IMR-90 (cell line): ENCODE measurements at regions not wholly inside any gene's neighbourhood (a gene's known extent, or its start where the extent isn't known, plus 50 kb on each side); places are given as distances from the start of the nearest gene placed in this dataset.

Source experiments
- ATAC-seq: fragments of 200-7000 bp; cut with Tn5 transposase; 2 replicates; pipeline ENCODE4 v1.9.1; 2020; ENCODE audit warnings: low read depth, mild to moderate bottlenecking, moderate library complexity
- BruUV-seq: library from RNA; stranded (reverse); fragments of 400-500 nt; replicated peaks from 2 replicates; lab custom pipeline; 2021; lab: Mats Ljungman, UMichigan
- CTCF ChIA-PET: fragments of 300-600 bp; formaldehyde crosslinking; extraction: SDS; loops from one replicate; lab custom pipeline; 2021; ENCODE audit warnings: antibody characterized with exemption; lab: Yijun Ruan, JAX
- POLR2A ChIA-PET: fragments of 300-600 bp; sonication (Branson Sonifier 250); formaldehyde crosslinking; loops from one replicate; lab custom pipeline; 2022; ENCODE audit warnings: antibody characterized with exemption; ENCODE audit not compliant: unreplicated experiment; lab: Charles Lee
- DNase-seq: peaks from one replicate; pipeline ENCODE4 v3.0.0; 2013
- H2AFZ ChIP-seq: replicated peaks from 2 replicates; pipeline ENCODE3; 2013; ENCODE audit warnings: low read length, mild to moderate bottlenecking; ENCODE audit not compliant: poor library complexity
- H2AK5ac ChIP-seq: 2 replicates; pipeline ENCODE4 v1.6.1; 2013; ENCODE audit warnings: low read depth, low read length, inconsistent platforms
- H2AK9ac ChIP-seq: replicated peaks from 2 replicates; pipeline ENCODE3; 2013; ENCODE audit warnings: mild to moderate bottlenecking, low read depth, low read length, moderate library complexity; ENCODE audit not compliant: poor library complexity
- H2BK120ac ChIP-seq: 2 replicates; pipeline ENCODE4 v1.6.1; 2013; ENCODE audit warnings: low read depth, low read length, inconsistent platforms
- H2BK15ac ChIP-seq: 3 replicates; pipeline ENCODE4 v1.6.1; 2013; ENCODE audit warnings: low read depth, low read length, inconsistent platforms
- H2BK20ac ChIP-seq: 2 replicates; pipeline ENCODE4 v1.6.1; 2013; ENCODE audit warnings: low read depth, mild to moderate bottlenecking, inconsistent platforms, low read length, moderate library complexity
- H2BK5ac ChIP-seq: 2 replicates; pipeline ENCODE4 v1.6.1; 2013; ENCODE audit warnings: mild to moderate bottlenecking, low read depth, low read length, inconsistent platforms; ENCODE audit not compliant: poor library complexity, severe bottlenecking
- H3K14ac ChIP-seq: replicated peaks from 2 replicates; pipeline ENCODE4 v1.6.1; 2013; ENCODE audit warnings: low read depth, low read length, inconsistent platforms
- H3K18ac ChIP-seq: 2 replicates; pipeline ENCODE4 v1.6.1; 2013; ENCODE audit warnings: low read depth, low read length, control low read depth
- H3K23ac ChIP-seq: 2 replicates; pipeline ENCODE4 v1.6.1; 2013; ENCODE audit warnings: low read depth, low read length, inconsistent platforms
- H3K27ac ChIP-seq: 2 replicates; pipeline ENCODE4 v1.5.1; 2013; ENCODE audit warnings: mild to moderate bottlenecking, control low read depth, low read length; ENCODE audit not compliant: insufficient read depth
- H3K27me3 ChIP-seq: 2 replicates; pipeline ENCODE4 v1.6.1; 2013; ENCODE audit warnings: low read length; ENCODE audit not compliant: control insufficient read depth, insufficient read depth
- H3K36me3 ChIP-seq: 2 replicates; pipeline ENCODE4 v1.6.1; 2013; ENCODE audit warnings: low read length, mixed read lengths; ENCODE audit not compliant: control insufficient read depth, insufficient read depth
- H3K4ac ChIP-seq: 2 replicates; pipeline ENCODE4 v1.6.1; 2013; ENCODE audit warnings: low read depth, low read length, inconsistent platforms
- H3K4me1 ChIP-seq: 2 replicates; pipeline ENCODE4 v1.6.1; 2013; ENCODE audit warnings: low read length, mixed read lengths; ENCODE audit not compliant: control insufficient read depth, insufficient read depth
- H3K4me2 ChIP-seq: 2 replicates; pipeline ENCODE4 v1.6.1; 2013; ENCODE audit warnings: low read depth, mild to moderate bottlenecking, control low read depth, low read length, moderate library complexity
- H3K4me3 ChIP-seq: 2 replicates; pipeline ENCODE4 v1.5.1; 2013; ENCODE audit warnings: low read depth, mild to moderate bottlenecking, control low read depth, low read length, moderate library complexity; ENCODE audit not compliant: insufficient read depth
- H3K56ac ChIP-seq: 2 replicates; pipeline ENCODE4 v1.6.1; 2013; ENCODE audit warnings: low read length, inconsistent platforms; ENCODE audit not compliant: insufficient read depth; ENCODE audit errors: extremely low read depth
- H3K79me1 ChIP-seq, 2 experiments: 2 replicates each; pipeline ENCODE4 v1.6.1; 2013; ENCODE audit warnings: low read length in 2 of 2, inconsistent platforms in 1 of 2, low read depth in 1 of 2
- H3K9ac ChIP-seq: 2 replicates; pipeline ENCODE4 v1.6.1; 2013; ENCODE audit warnings: low read depth, low read length, control low read depth
- H3K9me1 ChIP-seq: 2 replicates; pipeline ENCODE4 v1.6.1; 2013; ENCODE audit warnings: low read length, inconsistent platforms; ENCODE audit not compliant: insufficient read depth
- H3K9me3 ChIP-seq: 2 replicates; pipeline ENCODE4 v1.6.1; 2013; ENCODE audit warnings: low read length; ENCODE audit not compliant: control insufficient read depth, insufficient read depth
- H4K20me1 ChIP-seq: 2 replicates; pipeline ENCODE4 v1.6.1; 2013; ENCODE audit warnings: low read length, inconsistent platforms; ENCODE audit not compliant: insufficient read depth
- H4K5ac ChIP-seq: 2 replicates; pipeline ENCODE4 v1.6.1; 2013; ENCODE audit warnings: mild to moderate bottlenecking, low read depth, low read length, control low read depth
- H4K8ac ChIP-seq, 2 experiments: 2 replicates each; pipeline ENCODE4 v1.6.1; 2013; ENCODE audit warnings: low read depth in 2 of 2, low read length in 2 of 2, control low read depth in 1 of 2, inconsistent platforms in 1 of 2
- H4K91ac ChIP-seq: 2 replicates; pipeline ENCODE4 v1.6.1; 2013; ENCODE audit warnings: low read depth, low read length, inconsistent platforms; ENCODE audit not compliant: insufficient read depth
- BHLHE40 ChIP-seq: fragments of 150-350 bp; IDR thresholded peaks from 2 replicates; pipeline ENCODE4 v1.6.1; 2016; ENCODE audit warnings: mild to moderate bottlenecking, low read depth, low read length
- CHD1 ChIP-seq: IDR thresholded peaks from 2 replicates; pipeline ENCODE4 v1.6.1; 2012; ENCODE audit warnings: low read depth, low read length, improper control_type of control experiment
- FOS ChIP-seq: fragments of 150-350 bp; IDR thresholded peaks from 2 replicates; pipeline ENCODE4 v1.6.1; 2016; ENCODE audit warnings: low read depth, low read length
- MAZ ChIP-seq: IDR thresholded peaks from 2 replicates; pipeline ENCODE4 v1.6.1; 2012; ENCODE audit warnings: low read depth, mild to moderate bottlenecking, low read length, improper control_type of control experiment, moderate library complexity, borderline replicate concordance
- MXI1 ChIP-seq: IDR thresholded peaks from 2 replicates; pipeline ENCODE4 v1.6.1; 2012; ENCODE audit warnings: low read depth, mild to moderate bottlenecking, low read length, moderate library complexity, borderline replicate concordance
- NFE2L2 ChIP-seq: fragments of 150-350 bp; IDR thresholded peaks from 2 replicates; pipeline ENCODE4 v1.6.1; 2016; ENCODE audit warnings: low read depth, mild to moderate bottlenecking, low read length
- POLR2A ChIP-seq: IDR thresholded peaks from 2 replicates; pipeline ENCODE4 v1.6.1; 2012; ENCODE audit warnings: mild to moderate bottlenecking, low read depth, low read length
- RAD21 ChIP-seq: IDR thresholded peaks from 2 replicates; pipeline ENCODE4 v1.6.1; 2012; ENCODE audit warnings: low read length, improper control_type of control experiment
- RFX5 ChIP-seq: IDR thresholded peaks from 2 replicates; pipeline ENCODE4 v1.8.0; 2012; ENCODE audit warnings: low read depth, mild to moderate bottlenecking, low read length, moderate library complexity
- SMC3 ChIP-seq: fragments of 150-350 bp; IDR thresholded peaks from 2 replicates; pipeline ENCODE4 v1.6.1; 2016; ENCODE audit warnings: low read depth, mild to moderate bottlenecking, antibody characterized with exemption, low read length, moderate library complexity
- WGBS, 2 experiments: methylation state at CpG; one replicate each; pipeline versions ENCODE4 v1.1.5 to v1.1.7; 2013; ENCODE audit warnings: missing lambda C conversion rate in 2 of 2; ENCODE audit not compliant: insufficient read length in 1 of 2; ENCODE audit errors: extremely low coverage in 2 of 2; 5-methylcytosine and 5-hydroxymethylcytosine counted together
- dilution Hi-C: fragments of 300-500 bp; cut with HindIII; formaldehyde crosslinking; loops from one replicate; pipeline ENCODE4 v1.14.3; 2018; ENCODE audit warnings: low sequenced_read_pairs; ENCODE audit not compliant: unreplicated experiment
- in situ Hi-C: fragments of 300-500 bp; cut with MboI; formaldehyde crosslinking; loops from 3 replicates; pipeline ENCODE4 v1.14.3; 2019; ENCODE audit warnings: low sequenced_read_pairs, inconsistent platforms, mixed read lengths
- intact Hi-C: fragments of 100-400 bp; cut with micrococcal nuclease; formaldehyde crosslinking; loops from 2 replicates; pipeline ENCODE4 v1.10.0; 2022
- TF ChIP-seq, protein P1 (sequence below): fragments of 150-350 bp; IDR thresholded peaks from 2 replicates; pipeline ENCODE4 v1.6.1; 2016; ENCODE audit warnings: low read depth, mild to moderate bottlenecking, low read length, moderate library complexity, borderline replicate concordance
- TF ChIP-seq, protein P2 (sequence below): conservative IDR thresholded peaks from 2 replicates; pipeline ENCODE4 v1.5.1; 2012; ENCODE audit warnings: mild to moderate bottlenecking, low read depth, low read length, improper control_type of control experiment
- TF ChIP-seq, protein P3 (sequence below): fragments of 150-350 bp; IDR thresholded peaks from 2 replicates; pipeline ENCODE4 v1.6.1; 2017; ENCODE audit warnings: mild to moderate bottlenecking, antibody characterized with exemption, low read length, low read depth

DNA sequence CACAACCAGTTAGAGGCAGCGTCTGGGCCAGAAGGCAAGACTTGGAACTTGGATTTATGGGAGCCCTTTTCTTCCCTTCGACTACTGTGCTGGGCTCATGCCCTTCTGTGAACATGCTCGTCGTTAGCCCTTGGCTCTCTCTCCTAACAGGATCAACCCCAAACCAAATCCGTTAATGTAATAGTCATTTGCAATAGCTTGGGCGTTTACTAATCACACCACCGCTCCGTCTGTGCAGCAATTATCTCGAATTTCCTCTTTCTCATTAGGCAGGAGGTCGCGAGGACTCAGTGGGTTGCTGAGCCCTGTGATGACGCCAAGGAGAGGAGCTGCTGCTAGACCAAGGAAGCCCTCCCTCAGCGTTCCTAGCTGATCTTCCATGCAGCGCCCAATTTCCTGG lies 114.7 kb downstream of the ENGASE start:
- no peaks in the 10 kb centered on the region for H3K9me1 ChIP-seq
- H2BK20ac ChIP-seq, result no peak overlapping the region
- no peaks in the 10 kb centered on the region for H3K4me1 ChIP-seq
- TF ChIP-seq RFX5, result no peak
- no peak for TF ChIP-seq FOS
- TF ChIP-seq RAD21, result no peak
- TF ChIP-seq, protein P1, sequence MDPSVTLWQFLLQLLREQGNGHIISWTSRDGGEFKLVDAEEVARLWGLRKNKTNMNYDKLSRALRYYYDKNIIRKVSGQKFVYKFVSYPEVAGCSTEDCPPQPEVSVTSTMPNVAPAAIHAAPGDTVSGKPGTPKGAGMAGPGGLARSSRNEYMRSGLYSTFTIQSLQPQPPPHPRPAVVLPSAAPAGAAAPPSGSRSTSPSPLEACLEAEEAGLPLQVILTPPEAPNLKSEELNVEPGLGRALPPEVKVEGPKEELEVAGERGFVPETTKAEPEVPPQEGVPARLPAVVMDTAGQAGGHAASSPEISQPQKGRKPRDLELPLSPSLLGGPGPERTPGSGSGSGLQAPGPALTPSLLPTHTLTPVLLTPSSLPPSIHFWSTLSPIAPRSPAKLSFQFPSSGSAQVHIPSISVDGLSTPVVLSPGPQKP, result no peak
- TF ChIP-seq, protein P2, sequence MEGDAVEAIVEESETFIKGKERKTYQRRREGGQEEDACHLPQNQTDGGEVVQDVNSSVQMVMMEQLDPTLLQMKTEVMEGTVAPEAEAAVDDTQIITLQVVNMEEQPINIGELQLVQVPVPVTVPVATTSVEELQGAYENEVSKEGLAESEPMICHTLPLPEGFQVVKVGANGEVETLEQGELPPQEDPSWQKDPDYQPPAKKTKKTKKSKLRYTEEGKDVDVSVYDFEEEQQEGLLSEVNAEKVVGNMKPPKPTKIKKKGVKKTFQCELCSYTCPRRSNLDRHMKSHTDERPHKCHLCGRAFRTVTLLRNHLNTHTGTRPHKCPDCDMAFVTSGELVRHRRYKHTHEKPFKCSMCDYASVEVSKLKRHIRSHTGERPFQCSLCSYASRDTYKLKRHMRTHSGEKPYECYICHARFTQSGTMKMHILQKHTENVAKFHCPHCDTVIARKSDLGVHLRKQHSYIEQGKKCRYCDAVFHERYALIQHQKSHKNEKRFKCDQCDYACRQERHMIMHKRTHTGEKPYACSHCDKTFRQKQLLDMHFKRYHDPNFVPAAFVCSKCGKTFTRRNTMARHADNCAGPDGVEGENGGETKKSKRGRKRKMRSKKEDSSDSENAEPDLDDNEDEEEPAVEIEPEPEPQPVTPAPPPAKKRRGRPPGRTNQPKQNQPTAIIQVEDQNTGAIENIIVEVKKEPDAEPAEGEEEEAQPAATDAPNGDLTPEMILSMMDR, result no peak
- no peak for TF ChIP-seq CHD1
- TF ChIP-seq SMC3, result no peak
- TF ChIP-seq, protein P3, sequence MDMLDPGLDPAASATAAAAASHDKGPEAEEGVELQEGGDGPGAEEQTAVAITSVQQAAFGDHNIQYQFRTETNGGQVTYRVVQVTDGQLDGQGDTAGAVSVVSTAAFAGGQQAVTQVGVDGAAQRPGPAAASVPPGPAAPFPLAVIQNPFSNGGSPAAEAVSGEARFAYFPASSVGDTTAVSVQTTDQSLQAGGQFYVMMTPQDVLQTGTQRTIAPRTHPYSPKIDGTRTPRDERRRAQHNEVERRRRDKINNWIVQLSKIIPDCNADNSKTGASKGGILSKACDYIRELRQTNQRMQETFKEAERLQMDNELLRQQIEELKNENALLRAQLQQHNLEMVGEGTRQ, result no peak
- TF ChIP-seq BHLHE40, result no peak
- no peak for TF ChIP-seq MAZ
- TF ChIP-seq MXI1, result no peak
- no peak for TF ChIP-seq POLR2A
- TF ChIP-seq NFE2L2, result no peak
- no peak overlapping the region for H2AK5ac ChIP-seq
- no peaks in the 10 kb centered on the region for H3K9me3 ChIP-seq
- H4K5ac ChIP-seq, result no peak overlapping the region
- no peak overlapping the region for H3K4me3 ChIP-seq
- H3K27me3 ChIP-seq, result peaks cover 36% of the 10 kb centered on the region
- H2AK9ac ChIP-seq, result no peak overlapping the region
- no peak overlapping the region for H3K23ac ChIP-seq
- no peak overlapping the region for H2BK120ac ChIP-seq
- ATAC-seq (no peak), DNase-seq (no peak)
- no peak overlapping the region for H3K14ac ChIP-seq
- H3K9ac ChIP-seq, result no peak overlapping the region
- in situ Hi-C loops (no loop called here), intact Hi-C loops (no loop called here), dilution Hi-C loops (no loop called here)
- H3K27ac ChIP-seq, result no peak overlapping the region
- no peak overlapping the region for H2BK5ac ChIP-seq
- no peak overlapping the region for H2BK15ac ChIP-seq
- CTCF ChIA-PET, result interaction anchor here (0.9 kb wide), 1 partner anchor 203 kb away, joined by 3 read pairs; no protein-coding TSS in a partner anchor
- H3K36me3 ChIP-seq, result no peaks in the 10 kb centered on the region
- no peak overlapping the region for H3K18ac ChIP-seq
- H4K20me1 ChIP-seq, result no peaks in the 10 kb centered on the region
- no peaks in the 10 kb centered on the region for H3K79me1 ChIP-seq
- no peak overlapping the region for H3K56ac ChIP-seq
- H4K91ac ChIP-seq, result no peak overlapping the region
- no peak overlapping the region for H3K4me2 ChIP-seq
- 50% methylated on average over 14 of the region's 14 CpGs; no CpG with 5 or more reads in 1 of the 2 experiments for WGBS, 2 experiments
- POLR2A ChIA-PET, result no interaction called here
- no peak overlapping the region for H2AFZ ChIP-seq
- H3K4ac ChIP-seq, result no peak overlapping the region
- BruUV-seq, result no TSS peak
- H4K8ac ChIP-seq, result no peak overlapping the region
